Myocyte (in vitro differentiated cells): ENCODE measurements at regions not wholly inside any gene's neighbourhood (a gene's known extent, or its start where the extent isn't known, plus 50 kb on each side); places are given as distances from the start of the nearest gene placed in this dataset.

ENCODE experiments used
- DNase-seq: peaks from one replicate; pipeline ENCODE4 v3.0.0-alpha.2; 2012; ENCODE audit warnings: low read depth

DNA sequence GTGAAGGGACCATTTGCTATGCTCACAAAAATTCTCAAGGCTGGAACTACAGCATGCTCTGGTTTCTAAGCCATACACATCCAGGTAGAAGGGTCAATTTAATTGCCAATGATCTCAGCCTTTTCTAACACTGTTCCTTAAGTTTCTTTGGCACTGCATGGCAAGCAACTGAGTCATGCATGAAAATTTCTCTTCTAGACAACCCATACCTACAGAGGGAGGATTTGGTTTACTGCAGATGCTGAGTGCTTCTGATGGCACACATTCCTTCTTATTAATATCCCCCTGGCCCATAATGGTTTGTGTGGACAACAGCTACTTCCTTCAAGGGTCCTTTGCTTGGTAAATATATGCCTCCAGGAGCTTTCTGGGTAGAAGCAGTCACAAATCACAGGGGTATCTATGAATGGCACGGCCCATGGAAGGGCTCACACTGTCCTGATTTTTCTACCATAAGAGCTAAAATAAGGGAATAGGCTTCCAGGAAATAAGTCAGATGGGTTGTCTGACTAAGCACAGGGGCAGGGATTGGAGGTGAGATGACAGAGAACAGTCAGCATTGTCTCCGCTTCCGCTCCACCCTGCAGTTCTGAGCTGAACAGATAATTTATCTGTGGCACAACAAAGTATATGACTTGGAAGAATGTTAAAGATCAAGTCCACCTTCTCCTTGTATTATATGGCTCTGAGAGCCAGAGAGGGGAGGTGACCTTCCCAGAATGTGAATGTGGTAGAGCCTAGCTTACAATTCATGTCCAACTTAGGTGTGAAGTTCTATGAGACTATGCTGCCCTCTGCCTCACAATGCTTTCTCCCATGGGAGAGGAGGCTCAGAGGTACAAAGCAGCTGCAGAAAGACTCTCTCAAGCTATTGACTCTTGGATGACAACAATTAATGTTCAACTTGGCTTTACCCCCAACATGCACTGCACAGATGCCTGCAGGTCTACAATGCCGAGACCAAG lies 199.2 kb upstream of the TNP1 start:
- DNase-seq: no peak

DNA sequence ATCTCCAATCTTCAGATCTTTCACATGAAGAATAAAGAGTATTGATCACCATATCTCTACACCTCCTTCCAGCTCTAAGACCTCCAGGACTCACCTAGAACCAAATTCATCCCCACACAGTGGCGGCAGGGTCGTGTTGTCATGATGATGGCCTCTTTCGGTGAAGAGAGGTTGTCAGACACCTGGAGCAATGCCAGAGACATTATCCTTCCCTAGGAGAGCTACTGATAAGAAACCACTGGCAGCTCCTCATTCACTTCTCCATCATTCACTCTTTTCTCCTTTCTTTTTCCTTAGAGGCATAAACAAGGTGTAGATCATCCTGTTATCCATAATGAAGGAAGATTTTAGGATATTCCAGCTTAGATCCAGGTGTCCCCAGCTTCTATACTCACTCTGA lies 197.9 kb upstream of the TNP1 start:
- no peak for DNase-seq

DNA sequence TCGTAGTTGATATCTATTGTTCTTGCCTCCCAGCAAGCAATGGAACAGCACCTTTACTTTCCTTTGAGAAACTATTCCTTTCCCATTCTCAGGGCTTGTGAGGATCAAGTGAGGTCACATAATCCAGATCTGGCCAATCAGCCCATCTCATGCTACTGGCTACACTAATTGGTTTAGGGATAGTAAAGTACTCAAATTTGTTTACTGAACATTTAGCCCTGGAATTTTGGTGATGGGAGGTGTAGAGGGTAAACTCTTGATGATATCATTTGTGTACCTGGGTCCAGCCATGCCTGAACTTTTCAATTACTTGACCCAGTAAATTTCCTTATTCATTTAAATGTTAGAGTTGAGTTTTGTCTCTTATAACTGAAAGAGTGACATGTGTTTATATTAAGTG lies 195.8 kb upstream of the TNP1 start:
- no peak for DNase-seq

DNA sequence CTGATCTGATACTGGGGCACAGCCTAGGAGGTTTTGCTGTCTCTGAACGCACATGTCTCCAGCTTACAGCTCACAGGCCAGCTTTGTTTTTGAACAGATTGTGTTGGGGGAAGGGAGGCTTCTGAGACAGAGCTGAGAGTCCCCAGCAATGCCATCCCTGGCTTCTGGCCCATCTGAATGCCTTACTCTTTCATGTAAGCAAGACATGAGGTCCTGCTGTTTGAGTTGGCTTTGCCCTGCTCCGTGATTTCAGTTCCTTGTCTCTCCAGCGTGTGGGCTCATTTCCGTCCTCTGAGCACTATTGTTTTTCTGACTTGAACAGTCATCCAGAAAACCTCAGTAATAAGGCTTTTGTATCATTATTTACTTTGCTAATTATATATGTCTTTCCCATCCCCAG lies 194.9 kb upstream of the TNP1 start:
- no peak for DNase-seq

DNA sequence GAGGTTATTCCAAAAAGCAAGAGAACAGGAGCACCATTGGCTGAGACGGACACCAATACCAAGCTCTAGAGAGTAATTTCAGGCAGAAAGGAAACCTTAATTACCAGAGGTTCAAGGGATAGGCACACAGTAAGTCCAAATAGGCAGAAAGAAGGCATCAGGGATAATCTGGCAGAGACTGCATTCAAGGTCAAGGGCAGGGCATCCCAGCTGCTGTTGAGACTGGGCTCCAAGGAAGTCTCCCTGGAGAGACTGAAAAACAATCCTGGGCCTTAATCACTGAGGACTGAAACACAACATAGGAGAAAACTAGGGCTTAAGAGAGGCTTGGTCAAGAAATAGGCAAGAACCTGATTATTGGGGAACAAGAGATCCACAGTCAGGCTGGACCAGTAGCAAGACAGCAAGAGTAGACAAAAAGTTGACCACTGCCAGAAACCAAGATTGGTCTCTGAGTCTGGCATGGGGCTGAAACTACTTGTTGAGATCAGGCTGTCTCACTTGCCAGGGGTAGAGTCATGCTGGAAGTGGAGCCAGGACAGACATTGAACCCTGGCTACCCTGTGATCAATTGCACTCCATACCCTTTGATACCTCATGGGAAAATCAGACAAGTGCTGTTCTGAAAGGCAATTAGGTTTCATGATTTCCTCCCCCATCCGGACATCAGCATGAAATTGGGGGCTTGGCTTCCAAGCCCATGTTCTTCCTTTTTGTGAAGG lies 193.2 kb upstream of the TNP1 start:
- DNase-seq: no peak

DNA sequence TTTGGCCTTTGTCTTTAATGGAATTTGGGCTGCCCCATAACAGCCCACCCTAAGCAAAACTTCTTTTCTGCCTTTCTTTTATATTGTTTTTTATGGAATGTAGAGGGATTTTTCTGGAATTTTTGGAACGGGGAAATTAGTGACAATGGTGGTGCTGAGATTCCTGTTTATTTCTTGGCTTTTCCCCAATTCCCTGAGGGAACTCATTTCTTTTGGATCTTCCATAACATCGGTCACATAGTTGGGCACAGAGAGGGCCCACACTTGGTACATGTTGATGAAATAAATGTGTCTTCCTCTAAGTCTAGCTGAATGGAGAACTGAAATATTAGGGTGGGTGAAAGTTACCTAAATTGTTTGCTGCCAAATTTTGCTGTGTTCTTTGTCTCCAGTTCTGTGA lies 191.6 kb upstream of the TNP1 start:
- DNase-seq: no peak

DNA sequence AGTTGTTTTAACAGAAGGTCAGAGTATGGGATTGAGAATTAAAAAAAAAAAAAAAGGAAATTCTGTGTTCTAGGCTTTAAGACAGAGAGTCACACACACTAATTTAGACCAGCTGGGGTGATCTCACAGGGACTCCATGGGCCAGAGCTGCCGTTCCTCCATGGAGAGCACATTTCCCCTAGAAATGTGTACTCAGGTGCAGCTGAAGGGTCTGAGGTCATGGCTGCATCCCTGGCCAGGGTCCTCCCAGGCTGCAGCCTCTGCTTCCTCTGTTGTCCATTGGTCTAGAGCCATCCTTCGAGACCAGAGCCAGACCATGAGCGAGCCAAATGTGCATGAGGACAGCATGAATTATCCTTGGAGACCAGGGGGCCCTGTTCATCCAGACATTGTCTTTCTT lies 190.1 kb upstream of the TNP1 start:
- DNase-seq: no peak

DNA sequence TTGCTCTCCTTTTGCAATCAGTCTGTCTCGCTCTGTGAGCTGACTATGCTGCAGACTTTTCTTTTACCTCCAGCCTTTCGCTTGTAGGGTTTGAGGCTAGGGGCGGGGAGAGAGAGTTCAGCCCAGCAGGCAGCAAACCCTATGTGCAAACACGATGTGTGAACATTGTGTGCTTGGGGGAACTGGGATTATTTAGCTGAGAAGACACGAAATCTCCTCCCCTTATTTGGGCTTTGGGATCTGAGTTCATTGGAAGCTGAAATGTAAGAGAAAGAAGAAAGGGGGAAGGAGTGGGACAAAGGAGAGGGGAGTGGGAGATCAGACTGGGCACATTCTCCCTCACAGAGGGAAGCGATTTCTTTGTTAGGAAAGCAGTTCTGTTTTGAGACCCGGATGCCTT lies 189.6 kb upstream of the TNP1 start:
- DNase-seq: no peak

DNA sequence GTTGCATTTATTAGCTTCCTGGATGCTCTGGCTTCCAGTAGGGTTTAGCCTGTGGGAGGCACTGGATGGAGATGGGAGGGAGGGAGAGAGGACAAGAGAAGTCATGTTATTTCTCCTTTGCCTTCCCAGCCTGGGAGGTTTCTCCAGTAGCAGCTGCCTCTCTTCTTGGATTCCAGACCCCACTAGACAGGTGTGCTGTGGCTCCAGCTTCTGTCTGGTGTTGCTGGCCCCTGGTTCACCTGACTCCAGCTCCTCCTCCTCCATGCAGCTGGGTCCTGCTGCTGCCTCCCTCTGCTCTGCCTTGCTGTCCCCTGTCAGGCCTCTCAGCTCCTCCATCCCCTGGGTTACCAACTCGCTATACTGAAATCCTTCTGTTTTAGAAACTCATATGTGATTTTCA lies 188.9 kb upstream of the TNP1 start:
- DNase-seq: peak; percentile 23

DNA sequence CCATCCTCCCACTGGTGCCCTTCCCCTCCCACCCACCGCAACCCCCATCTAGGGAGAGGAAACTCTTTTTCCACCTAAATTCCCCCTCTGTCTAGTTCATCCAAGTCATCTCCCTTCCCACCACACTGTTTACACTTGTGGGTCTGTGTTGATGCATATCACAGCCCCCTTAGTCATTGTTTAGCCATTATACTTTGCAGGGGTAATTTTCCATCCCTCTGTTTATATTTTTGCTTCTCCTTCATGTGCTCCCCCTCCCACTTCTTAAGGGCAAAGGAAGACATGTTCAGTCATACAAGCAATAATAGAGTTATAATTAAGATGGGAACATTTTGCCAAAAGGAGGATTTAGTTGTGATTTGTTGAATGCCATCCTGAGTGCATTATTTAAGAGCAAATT lies 187.8 kb upstream of the TNP1 start:
- DNase-seq: no peak

DNA sequence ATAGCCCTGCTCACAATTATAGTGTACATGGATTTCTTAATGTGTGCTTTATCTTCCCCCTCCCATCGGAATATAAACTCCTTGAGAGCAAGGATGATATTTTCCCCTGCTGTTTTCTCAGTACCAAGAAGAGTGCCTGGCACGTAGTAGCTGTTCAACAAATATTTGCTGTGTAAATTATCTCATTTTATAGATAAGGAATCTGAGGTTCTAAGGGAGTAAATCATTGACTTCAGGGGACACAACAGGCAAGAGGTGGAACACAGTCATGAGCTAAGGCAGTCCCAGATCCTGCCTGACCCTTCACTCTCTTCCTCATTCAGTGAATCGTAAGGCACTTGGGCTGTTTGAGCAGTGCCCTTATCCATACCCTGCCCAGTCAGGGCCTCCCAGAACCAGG lies 187.3 kb upstream of the TNP1 start:
- no peak for DNase-seq

DNA sequence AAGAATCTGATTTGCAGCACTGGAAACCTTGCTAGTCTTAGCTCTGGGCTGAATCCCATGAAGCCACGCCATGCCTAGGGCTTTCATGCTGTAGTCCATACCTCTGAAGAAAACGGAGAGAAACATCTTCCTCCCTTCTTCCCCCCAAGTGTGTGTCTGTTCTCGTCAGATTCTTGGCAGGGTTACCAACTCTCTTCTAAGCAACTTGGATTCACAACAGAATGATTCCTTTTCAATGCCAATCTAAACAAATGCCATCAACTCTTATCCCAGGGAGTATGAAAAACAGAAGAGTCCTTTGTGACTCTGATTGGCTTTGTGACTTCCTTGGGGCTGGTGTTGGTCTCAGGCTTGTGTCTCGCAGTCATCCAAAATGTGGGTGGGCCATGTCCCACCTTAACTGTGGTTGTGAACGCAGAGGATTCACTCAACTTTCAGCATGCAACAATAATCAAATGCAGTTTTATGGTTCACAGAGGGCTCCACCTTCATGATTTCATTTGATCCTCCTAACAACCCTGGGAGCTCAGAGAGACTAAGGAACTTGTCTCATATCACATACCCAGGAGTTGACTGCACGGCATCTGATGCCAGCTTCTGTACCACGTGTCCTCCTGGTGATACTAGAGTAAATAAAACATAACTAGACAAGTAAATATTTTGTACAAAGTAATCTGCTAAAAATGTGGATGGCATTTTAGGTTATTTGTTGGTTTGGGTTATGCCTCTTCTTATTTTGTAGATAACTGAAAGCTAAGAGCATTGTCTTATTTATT lies 186.0 kb upstream of the TNP1 start:
- DNase-seq: no peak

DNA sequence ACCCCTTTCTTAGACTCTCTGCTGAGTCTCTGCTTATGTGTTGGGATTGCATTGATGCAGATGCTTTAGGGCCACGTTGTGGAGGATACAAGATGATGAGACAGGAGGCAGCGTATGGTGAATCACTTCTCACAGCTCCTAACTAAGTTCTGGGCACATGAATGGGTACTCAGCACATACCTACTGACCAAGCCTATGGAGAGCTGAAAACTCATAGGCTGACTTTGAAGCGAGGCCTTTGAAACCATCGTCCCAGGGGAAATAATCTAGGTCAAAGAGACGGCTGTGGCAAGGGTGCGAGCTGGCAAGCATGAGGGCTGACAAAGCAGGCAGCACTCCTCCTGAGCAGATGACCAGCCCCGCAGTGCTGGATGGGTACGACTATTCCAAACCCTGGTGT lies 180.2 kb upstream of the TNP1 start:
- no peak for DNase-seq

DNA sequence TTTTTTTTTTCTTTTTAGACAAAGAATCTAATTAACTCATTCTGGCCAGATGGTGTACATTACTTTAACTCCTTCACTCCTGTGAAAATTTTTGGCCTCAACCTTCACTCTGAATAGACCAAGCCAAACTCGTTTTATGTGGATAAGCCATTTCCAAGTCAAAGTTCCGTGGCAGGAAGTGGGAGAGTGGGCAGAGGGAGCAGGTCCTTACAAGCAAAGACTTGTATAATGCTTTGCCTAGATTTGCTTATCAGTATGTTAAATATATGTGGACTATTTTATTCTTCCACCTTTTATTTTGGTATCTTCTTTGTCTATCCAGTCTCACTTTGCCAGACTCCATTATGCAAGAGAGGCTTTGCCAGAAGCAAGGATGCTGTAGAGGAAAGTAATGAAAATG lies 178.1 kb upstream of the TNP1 start:
- DNase-seq: no peak

DNA sequence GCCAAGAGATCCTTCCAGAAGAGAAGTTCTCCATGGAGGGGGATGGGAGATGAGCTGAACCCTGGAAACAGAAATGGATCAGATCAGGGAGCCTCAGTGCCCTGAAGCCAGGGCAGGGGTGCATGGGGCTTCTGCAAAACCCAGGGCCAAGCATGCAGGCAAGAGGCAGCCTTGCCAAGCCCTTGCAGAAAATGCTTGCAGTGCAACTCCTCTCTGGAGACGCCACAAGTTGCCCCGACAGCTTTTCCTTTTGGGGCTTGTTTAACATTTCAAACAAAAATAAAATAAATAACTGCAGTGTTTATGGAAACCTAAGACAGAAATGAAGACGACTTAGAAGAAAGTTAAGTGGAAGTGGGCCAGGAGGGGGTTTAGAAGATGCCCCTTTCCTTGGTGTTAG lies 177.5 kb upstream of the TNP1 start:
- DNase-seq: no peak

DNA sequence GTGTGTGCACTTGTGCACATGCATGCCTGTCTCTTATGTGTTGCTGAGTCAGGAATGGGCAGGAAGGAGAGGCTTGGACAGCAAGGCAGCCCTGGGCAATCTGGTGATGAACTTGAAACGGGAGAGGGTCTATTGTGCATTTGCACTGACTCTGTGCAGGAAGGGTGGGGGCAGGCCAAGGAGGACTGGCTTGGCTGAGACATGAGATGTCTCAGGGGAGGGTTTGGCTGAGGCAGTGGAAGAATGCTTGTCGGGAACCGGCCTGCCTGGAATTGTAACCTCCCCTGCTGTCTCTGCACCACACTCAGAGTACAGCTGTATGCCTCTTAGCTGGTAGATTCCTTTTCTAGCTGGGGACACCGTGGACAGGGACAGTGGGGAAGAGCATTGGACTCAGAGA lies 176.1 kb upstream of the TNP1 start:
- DNase-seq: peak; percentile 23

DNA sequence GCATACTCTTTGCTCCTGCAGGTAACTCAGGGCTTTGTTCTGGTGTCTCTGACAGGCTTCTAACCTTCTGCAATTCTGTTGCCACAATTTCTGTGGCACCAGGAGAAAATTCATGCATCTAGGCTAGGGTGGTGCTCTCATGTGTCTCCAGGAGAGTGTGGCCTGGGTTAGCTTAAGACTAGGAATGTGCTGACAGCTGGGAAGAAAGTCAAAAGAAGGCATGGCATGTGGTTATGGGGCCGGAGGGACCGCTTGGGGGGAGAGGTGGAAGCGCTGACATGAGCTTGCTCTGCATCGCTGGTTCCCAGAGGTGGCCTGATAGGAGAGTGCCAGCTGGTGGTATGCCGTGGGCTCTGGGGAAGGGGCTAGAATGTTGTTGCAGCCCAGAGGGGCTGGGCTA lies 173.3 kb upstream of the TNP1 start:
- DNase-seq: peak; percentile 26

DNA sequence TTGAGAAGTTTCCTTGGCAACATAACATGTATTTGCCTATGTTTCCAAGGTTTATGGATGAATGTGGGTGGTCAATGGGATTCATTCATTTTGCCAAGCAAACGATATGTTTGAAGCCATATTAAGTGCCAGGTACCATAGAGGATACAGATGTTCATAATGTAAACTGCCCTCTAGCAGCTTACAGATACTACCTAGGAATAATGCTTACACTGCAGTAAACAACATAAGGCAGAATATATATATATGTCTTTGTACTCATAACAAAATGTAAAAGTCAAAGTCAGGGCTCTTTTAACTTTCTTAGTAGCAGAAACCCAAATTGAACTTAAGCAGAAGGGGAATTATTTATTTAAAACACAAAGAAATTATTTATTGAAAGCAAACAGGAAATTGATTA lies 171.6 kb upstream of the TNP1 start:
- DNase-seq: no peak

DNA sequence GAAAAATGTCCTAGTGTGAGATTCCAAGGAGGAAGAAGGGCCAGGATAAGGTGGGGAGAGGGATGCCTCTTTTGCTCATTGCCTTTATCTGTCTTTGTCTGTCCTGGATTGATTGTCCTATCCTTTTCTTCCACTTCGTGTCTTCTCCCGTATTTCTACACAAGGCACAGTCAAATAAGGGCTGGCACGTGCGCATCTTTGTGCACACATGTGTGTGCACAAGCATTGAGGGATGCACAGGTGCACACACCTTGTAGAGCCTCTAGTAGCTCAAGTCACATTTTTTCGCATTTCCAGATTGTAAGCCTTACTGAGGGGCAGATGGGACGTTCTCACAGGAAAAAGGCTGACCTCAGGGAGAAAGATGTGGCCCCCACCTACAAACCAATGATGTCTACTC lies 170.2 kb upstream of the TNP1 start:
- no peak for DNase-seq

DNA sequence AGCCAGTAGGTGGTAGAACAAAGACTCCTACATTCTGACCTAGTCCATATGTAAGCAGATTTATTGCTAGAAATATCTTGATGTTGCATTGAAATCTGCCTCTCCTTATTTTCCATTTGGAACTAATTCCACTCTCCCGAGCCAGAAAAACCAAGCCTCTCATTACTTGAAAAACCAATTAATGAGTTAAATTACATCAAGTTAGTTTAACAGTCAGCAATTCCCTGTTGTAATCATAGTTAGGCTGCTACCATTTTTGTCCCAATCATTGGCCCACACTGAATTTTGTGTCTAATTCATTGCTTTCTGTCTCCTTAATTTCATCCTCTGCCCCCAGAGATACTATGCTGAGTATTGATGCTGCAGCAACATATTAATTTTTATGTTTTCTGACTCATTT lies 168.3 kb upstream of the TNP1 start:
- DNase-seq: no peak

DNA sequence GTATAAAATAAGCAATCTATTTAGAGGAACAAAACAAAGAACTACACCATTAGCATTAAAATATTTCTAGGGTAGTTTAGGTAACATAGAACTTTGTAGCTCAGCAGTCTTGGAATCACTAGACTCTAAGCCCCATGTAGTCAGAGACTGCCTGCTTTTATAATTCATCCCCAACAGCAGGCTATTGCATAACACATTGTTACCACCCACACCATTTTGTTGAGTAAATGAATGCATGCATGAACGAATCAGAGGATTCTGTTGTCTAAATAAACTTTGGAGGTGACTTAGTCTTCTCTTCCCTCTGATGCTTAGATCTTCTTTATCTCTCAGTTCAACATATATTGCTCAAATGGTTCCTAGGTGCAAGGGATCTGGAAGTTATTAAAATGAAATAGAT lies 167.6 kb upstream of the TNP1 start:
- DNase-seq: no peak

DNA sequence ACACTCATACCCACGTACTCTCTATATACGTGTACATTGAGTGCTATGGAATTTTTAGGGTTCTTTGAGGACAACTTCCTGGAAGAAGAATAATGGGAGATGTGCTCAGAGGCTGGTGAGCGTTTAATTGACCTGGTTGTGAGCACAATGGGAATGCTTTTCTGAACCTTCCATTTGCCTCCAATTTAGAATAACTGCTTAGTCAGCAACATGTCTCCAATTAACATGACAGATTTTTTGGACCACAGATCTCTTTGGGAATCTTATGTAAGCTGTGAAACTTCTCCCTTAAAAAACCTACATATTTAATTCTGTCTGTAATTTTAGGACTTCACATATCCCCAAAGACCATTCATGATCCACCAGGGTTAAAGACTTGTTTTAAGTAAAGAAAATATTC lies 166.7 kb upstream of the TNP1 start:
- DNase-seq: no peak
